MM.1S (cell line): ENCODE measurements at regions not wholly inside any gene's neighbourhood (a gene's known extent, or its start where the extent isn't known, plus 50 kb on each side); places are given as distances from the start of the nearest gene placed in this dataset.

Source experiments
- DNase-seq: peaks from one replicate; pipeline ENCODE4 v3.0.0-alpha.2; 2015
- H2AFZ ChIP-seq: fragments of 300-600 bp; sonication (generic); 2 replicates; pipeline ENCODE4 v1.6.0; 2016; ENCODE audit warnings: antibody characterized with exemption, low read length
- H3F3A ChIP-seq: fragments of 300-600 bp; sonication (generic); 2 replicates; pipeline ENCODE4 v1.6.1; 2016; ENCODE audit warnings: mild to moderate bottlenecking, antibody characterized with exemption, low read length, moderate library complexity, mixed read lengths; ENCODE audit not compliant: insufficient read depth
- H3K27ac ChIP-seq: fragments of 300-600 bp; sonication (generic); 2 replicates; pipeline ENCODE4 v1.5.1; 2016; ENCODE audit warnings: mild to moderate bottlenecking, low read length
- H3K27me3 ChIP-seq: fragments of 300-600 bp; sonication (generic); replicated peaks from 2 replicates; pipeline ENCODE4 v1.6.0; 2016; ENCODE audit warnings: low read length; ENCODE audit not compliant: insufficient read depth
- H3K36me3 ChIP-seq: fragments of 300-600 bp; sonication (generic); replicated peaks from 2 replicates; pipeline ENCODE4 v1.6.1; 2016; ENCODE audit warnings: mild to moderate bottlenecking, low read length, mixed read lengths; ENCODE audit not compliant: insufficient read depth
- H3K4me1 ChIP-seq: fragments of 300-600 bp; sonication (generic); 2 replicates; pipeline ENCODE4 v1.6.1; 2016; ENCODE audit warnings: low read length, mixed read lengths
- H3K4me2 ChIP-seq: fragments of 300-600 bp; sonication (generic); 2 replicates; pipeline ENCODE4 v1.6.0; 2016; ENCODE audit warnings: low read depth, low read length
- H3K4me3 ChIP-seq: fragments of 300-600 bp; sonication (generic); 2 replicates; pipeline ENCODE4 v1.5.1; 2016; ENCODE audit warnings: low read length, mixed read lengths
- H3K79me2 ChIP-seq: fragments of 300-600 bp; sonication (generic); 2 replicates; pipeline ENCODE4 v1.6.1; 2016; ENCODE audit warnings: mixed run types, low read length, mixed read lengths
- H3K9ac ChIP-seq: fragments of 300-600 bp; sonication (generic); 2 replicates; pipeline ENCODE4 v1.6.1; 2016; ENCODE audit warnings: low read length, mixed read lengths
- H3K9me2 ChIP-seq: fragments of 300-600 bp; sonication (generic); replicated peaks from 2 replicates; pipeline ENCODE4 v1.6.1; 2016; ENCODE audit warnings: mild to moderate bottlenecking, low read length, mixed read lengths; ENCODE audit not compliant: insufficient read depth
- H3K9me3 ChIP-seq: fragments of 300-600 bp; sonication (generic); replicated peaks from 2 replicates; pipeline ENCODE4 v1.6.1; 2016; ENCODE audit warnings: mild to moderate bottlenecking, low read length, mixed read lengths; ENCODE audit not compliant: insufficient read depth
- H4K20me1 ChIP-seq: fragments of 300-600 bp; sonication (generic); 2 replicates; pipeline ENCODE4 v1.6.1; 2016; ENCODE audit warnings: mild to moderate bottlenecking, low read length, moderate library complexity, mixed read lengths; ENCODE audit not compliant: insufficient read depth
- EZH2 ChIP-seq: fragments of 300-600 bp; sonication (generic); optimal IDR thresholded peaks from 2 replicates; pipeline ENCODE3; 2017; ENCODE audit warnings: low read depth, mild to moderate bottlenecking, antibody characterized with exemption, low read length, mixed read lengths
- EZH2phosphoT487 ChIP-seq: fragments of 300-600 bp; sonication (generic); IDR thresholded peaks from 2 replicates; pipeline ENCODE4 v1.6.1; 2018; ENCODE audit warnings: antibody characterized with exemption, low read length
- TF ChIP-seq, protein P1 (sequence below): fragments of 300-600 bp; sonication (generic); IDR thresholded peaks from 2 replicates; pipeline ENCODE4 v1.5.1; 2016; ENCODE audit warnings: antibody characterized with exemption, low read length, mixed read lengths

DNA sequence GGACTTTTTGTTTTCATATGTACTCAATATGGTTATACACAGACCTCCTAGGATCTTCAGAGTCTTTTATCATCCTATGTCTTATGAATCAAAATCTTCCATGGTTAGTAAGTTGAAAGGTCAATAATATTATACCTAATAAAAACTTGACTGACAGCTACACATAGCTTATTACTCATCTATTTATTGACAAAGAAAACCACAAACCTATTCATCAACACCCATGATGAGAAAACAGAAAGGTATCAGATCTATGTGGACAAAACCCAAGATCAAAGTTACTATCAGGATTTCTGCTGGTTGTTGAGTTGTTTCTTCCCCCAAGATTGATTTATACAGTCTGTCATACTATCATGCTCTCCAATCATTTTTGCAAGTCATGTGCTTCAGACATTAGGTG is 460.1 kb upstream of the MANEA start:
- Histone ChIP-seq H3F3A (no peaks in the 10 kb centered on the region), H3K9me3 (no peaks in the 10 kb centered on the region), H3K36me3 (no peaks in the 10 kb centered on the region), H3K9ac (no peak overlapping the region), H3K4me1 (no peaks in the 10 kb centered on the region), H3K4me2 (no peak overlapping the region), H3K9me2 (no peaks in the 10 kb centered on the region), H3K79me2 (no peaks in the 10 kb centered on the region), H4K20me1 (no peaks in the 10 kb centered on the region), H3K4me3 (no peak overlapping the region), H3K27me3 (no peaks in the 10 kb centered on the region), H3K27ac (no peak overlapping the region), H2AFZ (no peak overlapping the region)
- no peak for TF ChIP-seq EZH2phosphoT487
- TF ChIP-seq EZH2 = no peak
- TF ChIP-seq, protein P1, sequence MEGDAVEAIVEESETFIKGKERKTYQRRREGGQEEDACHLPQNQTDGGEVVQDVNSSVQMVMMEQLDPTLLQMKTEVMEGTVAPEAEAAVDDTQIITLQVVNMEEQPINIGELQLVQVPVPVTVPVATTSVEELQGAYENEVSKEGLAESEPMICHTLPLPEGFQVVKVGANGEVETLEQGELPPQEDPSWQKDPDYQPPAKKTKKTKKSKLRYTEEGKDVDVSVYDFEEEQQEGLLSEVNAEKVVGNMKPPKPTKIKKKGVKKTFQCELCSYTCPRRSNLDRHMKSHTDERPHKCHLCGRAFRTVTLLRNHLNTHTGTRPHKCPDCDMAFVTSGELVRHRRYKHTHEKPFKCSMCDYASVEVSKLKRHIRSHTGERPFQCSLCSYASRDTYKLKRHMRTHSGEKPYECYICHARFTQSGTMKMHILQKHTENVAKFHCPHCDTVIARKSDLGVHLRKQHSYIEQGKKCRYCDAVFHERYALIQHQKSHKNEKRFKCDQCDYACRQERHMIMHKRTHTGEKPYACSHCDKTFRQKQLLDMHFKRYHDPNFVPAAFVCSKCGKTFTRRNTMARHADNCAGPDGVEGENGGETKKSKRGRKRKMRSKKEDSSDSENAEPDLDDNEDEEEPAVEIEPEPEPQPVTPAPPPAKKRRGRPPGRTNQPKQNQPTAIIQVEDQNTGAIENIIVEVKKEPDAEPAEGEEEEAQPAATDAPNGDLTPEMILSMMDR = no peak
- no peak for DNase-seq

DNA sequence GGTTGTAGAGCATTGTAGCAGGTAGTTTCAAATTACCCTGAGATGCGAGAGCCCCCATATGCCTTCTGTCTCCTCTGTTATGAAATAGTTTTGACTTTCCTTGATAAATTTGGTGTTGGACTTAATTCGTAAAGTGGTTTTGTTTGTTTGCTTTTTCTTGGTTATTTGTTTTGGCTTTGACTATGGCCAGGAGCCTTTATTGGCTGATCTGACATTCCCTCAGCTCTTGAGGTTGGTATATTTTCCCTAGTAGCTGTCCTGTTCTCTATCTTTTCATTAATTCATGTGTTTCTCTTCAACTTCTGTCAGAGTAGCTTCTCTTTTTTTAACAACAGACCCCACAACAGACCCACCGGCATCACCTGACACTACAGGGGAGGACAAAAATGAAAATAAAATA is 457.4 kb upstream of the MANEA start:
- Histone ChIP-seq H3F3A (no peaks in the 10 kb centered on the region), H3K27me3 (no peaks in the 10 kb centered on the region), H3K9me2 (no peaks in the 10 kb centered on the region), H2AFZ (no peak overlapping the region), H3K4me3 (no peak overlapping the region), H3K4me1 (no peaks in the 10 kb centered on the region), H3K36me3 (no peaks in the 10 kb centered on the region), H3K79me2 (no peaks in the 10 kb centered on the region), H3K9ac (no peak overlapping the region), H3K4me2 (no peak overlapping the region), H3K9me3 (no peaks in the 10 kb centered on the region), H4K20me1 (no peaks in the 10 kb centered on the region), H3K27ac (no peak overlapping the region)
- TF ChIP-seq EZH2 (no peak), EZH2phosphoT487 (no peak)
- TF ChIP-seq, protein P1 = no peak
- no peak for DNase-seq

DNA sequence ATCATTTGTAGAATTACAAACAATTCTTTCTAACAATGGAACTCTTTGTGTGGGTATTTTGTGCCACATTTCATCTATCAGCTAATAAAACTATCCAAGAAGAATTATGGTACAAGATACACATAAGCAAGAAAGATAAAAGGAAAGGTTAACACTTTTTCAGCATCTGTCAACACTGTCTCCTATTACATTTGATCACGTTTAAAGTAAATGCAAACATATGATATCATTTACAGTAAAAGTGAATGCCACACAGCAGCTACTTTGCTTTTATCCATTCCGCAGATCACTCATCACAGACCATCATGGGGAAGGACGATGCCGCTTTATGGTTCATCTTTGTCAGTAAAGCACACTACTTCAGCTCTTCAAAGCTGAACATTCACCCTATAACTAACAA is 456.4 kb upstream of the MANEA start:
- DNase-seq = no peak
- H3K9me3 ChIP-seq = no peaks in the 10 kb centered on the region

More for the DNA sequence above, 456.4 kb upstream of the MANEA start:
- H3K4me2 ChIP-seq = no peak overlapping the region
- TF ChIP-seq EZH2phosphoT487 (no peak), EZH2 (no peak)
- TF ChIP-seq, protein P1 = no peak
- no peak overlapping the region for H3K9ac ChIP-seq
- H2AFZ ChIP-seq = no peak overlapping the region
- no peaks in the 10 kb centered on the region for H3K79me2 ChIP-seq
- no peaks in the 10 kb centered on the region for H3K9me2 ChIP-seq
- H3K4me1 ChIP-seq = no peaks in the 10 kb centered on the region
- H3K27ac ChIP-seq = no peak overlapping the region
- no peaks in the 10 kb centered on the region for H3K36me3 ChIP-seq
- no peaks in the 10 kb centered on the region for H3K27me3 ChIP-seq
- no peaks in the 10 kb centered on the region for H3F3A ChIP-seq
- H4K20me1 ChIP-seq = no peaks in the 10 kb centered on the region
- no peak overlapping the region for H3K4me3 ChIP-seq
